Endothelial cell of umbilical vein (primary cell): ENCODE measurements at regions not wholly inside any gene's neighbourhood (a gene's known extent, or its start where the extent isn't known, plus 50 kb on each side); places are given as distances from the start of the nearest gene placed in this dataset.

Experiments
- BruUV-seq: library from RNA; stranded (reverse); fragments of 400-500 nt; replicated peaks from 2 replicates; lab custom pipeline; 2021; lab: Mats Ljungman, UMichigan
- CTCF ChIA-PET: fragments of 300-600, 350-600 bp; sonication (Branson Sonifier 250); formaldehyde crosslinking; loops from one replicate; lab custom pipeline; 2021; ENCODE audit warnings: antibody characterized with exemption, inconsistent platforms; lab: Charles Lee
- POLR2A ChIA-PET: fragments of 300-600, 350-600 bp; sonication (Branson Sonifier 250); formaldehyde crosslinking; loops from one replicate; lab custom pipeline; 2021; ENCODE audit warnings: antibody characterized with exemption, inconsistent platforms; lab: Charles Lee
- DNase-seq: peaks from one replicate; pipeline ENCODE4 v3.0.0-alpha.2; 2011; ENCODE audit warnings: low read depth, low spot score
- FAIRE-seq: peaks from 2 replicates; lab custom pipeline; 2011; peaks lifted over from hg19 to GRCh38; lab: Jason Lieb, UNC
- H2AFZ ChIP-seq: 2 replicates; pipeline ENCODE4 v1.6.0; 2012; ENCODE audit warnings: low read depth, low read length, control low read depth, inconsistent platforms
- H3K27ac ChIP-seq: 2 replicates; pipeline ENCODE4 v1.5.1; 2011; ENCODE audit warnings: low read depth, mild to moderate bottlenecking, control low read depth, low read length, moderate library complexity; ENCODE audit not compliant: insufficient read depth
- H3K27me3 ChIP-seq, 2 experiments: 2 replicates each; pipeline versions ENCODE4 v1.6.0 to v1.6.1; 2011; ENCODE audit warnings: low read length in 2 of 2, mixed read lengths in 1 of 2; ENCODE audit not compliant: control insufficient read depth in 2 of 2, insufficient read depth in 2 of 2
- H3K36me3 ChIP-seq, 2 experiments: 2 replicates in 1 of 2; 3 replicates in 1 of 2; pipeline ENCODE4 v1.5.1; 2011; ENCODE audit warnings: low read length in 2 of 2, mild to moderate bottlenecking in 1 of 2, moderate library complexity in 1 of 2; ENCODE audit not compliant: control insufficient read depth in 2 of 2, insufficient read depth in 2 of 2; ENCODE audit errors: extremely low read depth in 1 of 2
- H3K4me1 ChIP-seq: 3 replicates; pipeline ENCODE4 v1.5.1; 2011; ENCODE audit warnings: mild to moderate bottlenecking, low read length; ENCODE audit not compliant: control insufficient read depth, insufficient read depth; ENCODE audit errors: extremely low read depth
- H3K4me2 ChIP-seq: 2 replicates; pipeline ENCODE4 v1.6.1; 2011; ENCODE audit warnings: low read length, control low read depth, mixed read lengths; ENCODE audit not compliant: insufficient read depth
- H3K4me3 ChIP-seq, 3 experiments: fragments of 200-600 bp in 1 of 3; sonication (generic), shearing (Covaris generic) in 1 of 3; replicated peaks in 1 of 3; 2 replicates each; pipeline ENCODE4 v1.5.1; 2011 to 2016; ENCODE audit warnings: control low read depth in 3 of 3, low read length in 3 of 3, mild to moderate bottlenecking in 2 of 3, inconsistent platforms in 1 of 3, low read depth in 1 of 3, moderate library complexity in 1 of 3; ENCODE audit not compliant: insufficient read depth in 1 of 3
- H3K79me2 ChIP-seq: 2 replicates; pipeline ENCODE4 v1.6.0; 2012; ENCODE audit warnings: low read length, inconsistent platforms; ENCODE audit not compliant: control insufficient read depth, insufficient read depth
- H3K9ac ChIP-seq: replicated peaks from 2 replicates; pipeline ENCODE3; 2011; ENCODE audit warnings: low read length, control low read depth; ENCODE audit not compliant: insufficient read depth; ENCODE audit errors: extremely low read depth
- H3K9me1 ChIP-seq: replicated peaks from 3 replicates; pipeline ENCODE4 v1.6.0; 2011; ENCODE audit warnings: mild to moderate bottlenecking, low read length; ENCODE audit not compliant: control insufficient read depth, insufficient read depth; ENCODE audit errors: extremely low read depth
- H3K9me3 ChIP-seq: replicated peaks from 2 replicates; pipeline ENCODE4 v1.5.1; 2012; ENCODE audit warnings: low read length, inconsistent platforms; ENCODE audit not compliant: control insufficient read depth, insufficient read depth
- H4K20me1 ChIP-seq: replicated peaks from 2 replicates; pipeline ENCODE3; 2011; ENCODE audit warnings: mild to moderate bottlenecking, low read length; ENCODE audit not compliant: control insufficient read depth, insufficient read depth; ENCODE audit errors: extremely low read depth
- CTCF ChIP-seq, 2 donors: IDR thresholded peaks; 1 replicate in 1 of 2; 2 replicates in 1 of 2; pipeline ENCODE4 v1.5.1; 2011; ENCODE audit warnings: low read length in 2 of 2, mild to moderate bottlenecking in 2 of 2, moderate library complexity in 2 of 2, control low read depth in 1 of 2, inconsistent platforms in 1 of 2, low read depth in 1 of 2; ENCODE audit not compliant: insufficient read depth in 1 of 2; ENCODE audit errors: extremely low read depth in 1 of 2
- EZH2 ChIP-seq: IDR thresholded peaks from 2 replicates; pipeline ENCODE4 v1.6.1; 2012; ENCODE audit warnings: borderline replicate concordance, low read depth, mild to moderate bottlenecking, moderate library complexity, low read length, inconsistent platforms; ENCODE audit not compliant: severe bottlenecking
- FOS ChIP-seq: IDR thresholded peaks from 2 replicates; pipeline ENCODE4 v1.6.1; 2011; ENCODE audit warnings: mild to moderate bottlenecking, low read length, moderate library complexity, borderline replicate concordance; ENCODE audit not compliant: insufficient read depth
- GATA2 ChIP-seq: IDR thresholded peaks from 2 replicates; pipeline ENCODE4 v1.7.0; 2011; ENCODE audit warnings: low read depth, mild to moderate bottlenecking, moderate library complexity, mixed read lengths, low read length; ENCODE audit not compliant: insufficient read length, insufficient read depth
- JUN ChIP-seq: IDR thresholded peaks from 2 replicates; pipeline ENCODE4 v1.6.1; 2011; ENCODE audit warnings: borderline replicate concordance, low read depth; ENCODE audit not compliant: insufficient read length, insufficient read depth
- MYC ChIP-seq: IDR thresholded peaks from one replicate; pipeline ENCODE4 v1.6.1; 2011; ENCODE audit warnings: mild to moderate bottlenecking, low read depth, low read length
- POLR2A ChIP-seq: IDR thresholded peaks from 2 replicates; pipeline ENCODE4 v1.6.1; 2012; ENCODE audit warnings: low read depth, mild to moderate bottlenecking, control low read depth, low read length
- POLR2AphosphoS5 ChIP-seq: IDR thresholded peaks from 2 replicates; pipeline ENCODE4 v1.6.1; 2012; ENCODE audit warnings: low read depth, mild to moderate bottlenecking, control low read depth, low read length, moderate library complexity; ENCODE audit not compliant: insufficient read depth
- dilution Hi-C: fragments of 300-500 bp; cut with MboI; formaldehyde crosslinking; loops from one replicate; pipeline ENCODE4 v1.15.0; 2019; ENCODE audit warnings: low sequenced_read_pairs; ENCODE audit not compliant: extremely low pct_ligation_motif_present
- intact Hi-C: fragments of 100-400 bp; cut with micrococcal nuclease; formaldehyde crosslinking; loops from one replicate; pipeline ENCODE4 v1.10.0; 2022
- TF ChIP-seq, protein P1 (sequence below): IDR thresholded peaks from 2 replicates; pipeline ENCODE4 v1.6.1; 2011; ENCODE audit not compliant: insufficient read depth, insufficient read length

- dilution Hi-C loops (no loop called here), intact Hi-C loops (no loop called here)
- CTCF ChIA-PET = no interaction called here
- no peak for FAIRE-seq
- Histone ChIP-seq H3K36me3 (no peaks in the 10 kb centered on the region), H3K9me1 (no peaks in the 10 kb centered on the region), H3K27me3 (no peaks in the 10 kb centered on the region), H3K4me2 (no peak overlapping the region), H3K9ac (no peak overlapping the region), H3K27ac (no peak overlapping the region), H3K79me2 (no peaks in the 10 kb centered on the region), H3K4me1 (no peaks in the 10 kb centered on the region), H3K4me3 (no peak overlapping the region), H2AFZ (no peak overlapping the region), H4K20me1 (no peaks in the 10 kb centered on the region), H3K9me3 (no peaks in the 10 kb centered on the region)
- TF ChIP-seq GATA2 = no peak
- TF ChIP-seq POLR2A = no peak
- no peak for TF ChIP-seq JUN
- TF ChIP-seq CTCF (IDR thresholded peaks at IDR 0.05; ENCODE audit: extremely low read depth in 1 of 2, insufficient read depth in 1 of 2, low read depth in 1 of 2, low read length in 2 of 2) = no peak
- no peak for TF ChIP-seq MYC
- TF ChIP-seq EZH2 = no peak
- BruUV-seq = no TSS peak
- POLR2A ChIA-PET = no interaction called here
- DNase-seq = no peak
Measured at GRCh38 chr4:173862754-173863153, 332.7 kb upstream of the HAND2 start.

DNA sequence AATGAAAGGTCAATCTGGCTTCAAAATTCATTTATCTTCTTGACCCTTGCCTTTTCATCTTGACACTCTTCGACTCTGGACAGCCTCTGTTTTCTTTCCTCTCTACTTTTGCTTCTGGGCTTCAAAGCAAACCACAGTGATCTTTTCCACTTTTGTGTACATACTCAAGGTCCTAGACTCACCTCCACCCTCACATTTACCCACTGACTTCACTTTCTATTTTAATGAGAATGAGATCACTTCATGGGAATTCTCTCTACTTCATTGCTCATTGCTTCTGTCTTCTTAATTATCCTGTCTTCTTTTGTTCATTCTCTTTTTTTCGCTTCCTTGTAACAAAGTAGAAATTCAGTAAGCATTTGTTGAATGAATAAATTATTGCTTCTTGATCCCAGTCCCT, 330.1 kb upstream of the HAND2 start:
- no peak for TF ChIP-seq POLR2AphosphoS5
- TF ChIP-seq POLR2A = no peak
- no peak for TF ChIP-seq FOS
- TF ChIP-seq EZH2 = no peak
- no peak for TF ChIP-seq CTCF (IDR thresholded peaks at IDR 0.05; ENCODE audit: extremely low read depth in 1 of 2, insufficient read depth in 1 of 2, low read depth in 1 of 2, low read length in 2 of 2)
- no peak for TF ChIP-seq GATA2
- TF ChIP-seq MYC = no peak
- no peak for TF ChIP-seq JUN
- TF ChIP-seq, protein P1, sequence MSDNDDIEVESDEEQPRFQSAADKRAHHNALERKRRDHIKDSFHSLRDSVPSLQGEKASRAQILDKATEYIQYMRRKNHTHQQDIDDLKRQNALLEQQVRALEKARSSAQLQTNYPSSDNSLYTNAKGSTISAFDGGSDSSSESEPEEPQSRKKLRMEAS = no peak
- Histone ChIP-seq H3K9me1 (no peaks in the 10 kb centered on the region), H3K9ac (no peak overlapping the region), H3K79me2 (no peaks in the 10 kb centered on the region), H3K27me3 (no peaks in the 10 kb centered on the region), H3K4me2 (no peak overlapping the region), H2AFZ (no peak overlapping the region), H3K27ac (no peak overlapping the region), H3K4me1 (no peaks in the 10 kb centered on the region), H3K4me3 (no peak overlapping the region), H3K36me3 (no peaks in the 10 kb centered on the region), H3K9me3 (no peaks in the 10 kb centered on the region), H4K20me1 (no peaks in the 10 kb centered on the region)
- no peak for DNase-seq
- CTCF ChIA-PET = no interaction called here
- BruUV-seq = no TSS peak
- intact Hi-C loops (no loop called here), dilution Hi-C loops (no loop called here)
- FAIRE-seq = no peak
- POLR2A ChIA-PET = no interaction called here
